ENCODE measurements at regions not wholly inside any gene's neighbourhood (a gene's known extent, or its start where the extent isn't known, plus 50 kb on each side); places are given as distances from the start of the nearest gene placed in this dataset.

DNA sequence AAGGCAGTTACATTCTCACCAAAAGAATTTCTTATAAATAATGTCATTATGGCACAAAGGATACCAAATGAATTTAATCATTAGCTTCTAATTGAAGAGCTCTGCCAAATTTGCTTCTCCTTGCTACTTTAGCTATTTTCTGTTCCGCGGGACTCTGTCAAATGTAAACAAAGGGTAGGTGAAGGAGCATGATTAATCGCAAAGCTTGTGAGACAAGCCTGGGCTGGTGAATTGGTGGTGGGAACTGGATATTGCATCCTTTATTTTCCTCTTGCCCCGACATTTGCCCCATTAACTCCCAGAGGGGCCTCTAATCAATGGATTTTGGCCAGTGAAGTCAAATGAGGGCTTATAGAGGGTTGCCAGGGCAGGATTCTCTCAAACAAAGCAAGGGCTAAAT is 234.2 kb upstream of the RFX3 start:
- TF ChIP-seq EZH2 (IDR thresholded peaks at IDR 0.05; ENCODE audit: low read length, unreplicated experiment) (no peak), CTCF (conservative IDR thresholded peaks at IDR 0.05; ENCODE audit: low read depth, low read length) (no peak), EZH2phosphoT487 (IDR thresholded peaks at IDR 0.05; ENCODE audit: borderline replicate concordance, low read length) (no peak)

Measured in PC-3 (cell line).